Nephron (organoid): ENCODE measurements at regions not wholly inside any gene's neighbourhood (a gene's known extent, or its start where the extent isn't known, plus 50 kb on each side); places are given as distances from the start of the nearest gene placed in this dataset.

Source experiments
- H3K27ac Mint-ChIP-seq, 3 experiments: 2 replicates each; pipeline ENCODE4 v1.8.0; 2020; ENCODE audit warnings: mixed read lengths in 3 of 3, mild to moderate bottlenecking in 2 of 3, moderate library complexity in 1 of 3
- H3K27me3 Mint-ChIP-seq: 2 replicates; pipeline ENCODE4 v1.8.0; 2021; ENCODE audit warnings: low read depth, mild to moderate bottlenecking, moderate library complexity, mixed read lengths
- H3K36me3 Mint-ChIP-seq: 2 replicates; pipeline ENCODE4 v1.8.0; 2020; ENCODE audit warnings: low read depth, mixed read lengths
- H3K4me1 Mint-ChIP-seq: 2 replicates; pipeline ENCODE4 v1.8.0; 2020; ENCODE audit warnings: mixed read lengths
- H3K4me3 Mint-ChIP-seq, 3 experiments: 2 replicates each; pipeline ENCODE4 v1.8.0; 2020; ENCODE audit warnings: mild to moderate bottlenecking in 3 of 3, mixed read lengths in 3 of 3, moderate library complexity in 2 of 3
- H3K9me3 Mint-ChIP-seq: 2 replicates; pipeline ENCODE4 v1.8.0; 2020; ENCODE audit warnings: mixed read lengths
- CTCF ChIP-seq, 3 experiments: fragments of 200-600 bp; sonication (generic); IDR thresholded peaks; one replicate each; pipeline ENCODE4 v1.5.0; 2021; ENCODE audit warnings: antibody characterized with exemption in 3 of 3; ENCODE audit not compliant: unreplicated experiment in 3 of 3

DNA sequence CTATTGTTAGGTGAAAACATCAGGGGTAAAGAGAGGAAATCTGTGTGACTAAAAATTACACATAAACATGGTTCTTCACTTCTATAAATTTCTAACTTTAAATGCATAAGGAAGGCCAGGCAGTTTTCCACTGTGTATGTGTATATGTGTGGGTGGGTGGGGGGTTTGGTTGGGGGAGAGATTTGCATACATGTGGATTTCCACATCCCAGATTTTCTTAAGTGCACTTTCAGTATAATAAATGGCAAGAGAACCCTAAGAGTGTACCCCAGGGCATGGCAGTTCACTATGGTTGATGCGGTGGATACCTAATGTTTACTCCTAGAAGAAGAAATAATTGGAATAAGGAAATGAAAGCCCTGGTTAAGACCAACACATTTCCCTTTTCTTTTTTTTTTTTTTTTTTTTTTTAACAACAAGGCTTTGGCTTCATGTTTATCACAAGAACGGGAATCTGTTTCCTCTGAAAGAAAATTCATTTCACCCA lies 451.8 kb upstream of the CCL2 start:
- no peaks in the 10 kb centered on the region for H3K9me3 Mint-ChIP-seq
- no peak for TF ChIP-seq CTCF (IDR thresholded peaks at IDR 0.05; ENCODE audit: unreplicated experiment in 3 of 3)
- H3K36me3 Mint-ChIP-seq, result no peaks in the 10 kb centered on the region
- no peak overlapping the region for H3K4me3 Mint-ChIP-seq
- no peaks in the 10 kb centered on the region for H3K4me1 Mint-ChIP-seq
- peaks cover 20% of the 10 kb centered on the region for H3K27me3 Mint-ChIP-seq
- no peak overlapping the region for H3K27ac Mint-ChIP-seq

GRCh38 chr17:33803686-33804085 lies 451.4 kb upstream of the CCL2 start:
- Mint-ChIP-seq H3K36me3 (no peaks in the 10 kb centered on the region), H3K4me3 (no peak overlapping the region), H3K27ac (no peak overlapping the region), H3K9me3 (no peaks in the 10 kb centered on the region), H3K4me1 (no peaks in the 10 kb centered on the region), H3K27me3 (peaks cover 20% of the 10 kb centered on the region)
- no peak for TF ChIP-seq CTCF (IDR thresholded peaks at IDR 0.05; ENCODE audit: unreplicated experiment in 3 of 3)

GRCh38 chr17:33804401-33804800 lies 450.7 kb upstream of the CCL2 start:
- Mint-ChIP-seq H3K36me3 (no peaks in the 10 kb centered on the region), H3K9me3 (no peaks in the 10 kb centered on the region), H3K27me3 (peaks cover 17% of the 10 kb centered on the region), H3K27ac (no peak overlapping the region), H3K4me1 (no peaks in the 10 kb centered on the region), H3K4me3 (no peak overlapping the region)
- TF ChIP-seq CTCF (IDR thresholded peaks at IDR 0.05; ENCODE audit: unreplicated experiment in 3 of 3), result no peak

DNA sequence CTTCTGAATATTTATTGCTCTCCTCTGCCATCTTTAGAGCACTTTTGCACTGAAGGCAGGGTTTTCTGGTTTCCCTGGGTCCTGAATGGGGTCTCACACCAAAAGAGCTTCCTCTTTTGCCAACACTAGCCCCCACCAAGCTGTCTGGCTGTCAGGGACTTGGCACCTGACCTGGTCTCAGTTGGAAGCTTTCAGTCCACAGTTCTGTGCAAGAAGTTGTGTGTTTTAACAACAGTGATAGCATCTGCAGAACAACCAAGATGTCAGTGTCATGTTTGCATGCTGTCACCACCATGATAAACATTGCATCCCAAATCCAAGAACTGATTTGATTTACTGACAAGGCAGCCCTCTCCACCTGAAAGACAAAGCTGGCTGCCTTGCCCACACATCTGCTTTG lies 448.5 kb upstream of the CCL2 start:
- Mint-ChIP-seq H3K27ac (no peak overlapping the region), H3K9me3 (no peaks in the 10 kb centered on the region), H3K4me3 (no peak overlapping the region), H3K36me3 (no peaks in the 10 kb centered on the region), H3K27me3 (peaks cover 15% of the 10 kb centered on the region), H3K4me1 (no peaks in the 10 kb centered on the region)
- TF ChIP-seq CTCF (IDR thresholded peaks at IDR 0.05; ENCODE audit: unreplicated experiment in 3 of 3), result no peak

DNA sequence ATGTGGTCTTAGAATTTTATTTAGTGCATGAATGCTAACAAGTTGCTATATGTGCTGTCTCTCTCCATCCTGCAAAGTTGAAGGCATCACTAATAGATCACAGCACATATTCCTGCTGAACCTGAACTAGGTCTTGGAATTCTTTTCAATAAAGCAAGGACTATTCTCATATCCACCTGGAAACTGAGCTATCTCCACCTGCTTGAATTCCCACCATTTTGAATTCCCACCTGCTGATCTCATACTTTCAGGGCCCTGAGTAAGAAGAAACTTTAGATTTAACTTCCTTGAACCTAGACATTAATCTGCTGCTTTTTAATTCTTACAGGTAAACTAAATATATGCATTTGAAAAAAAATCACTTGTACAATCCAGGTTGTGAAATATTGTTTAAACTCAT lies 445.3 kb upstream of the CCL2 start:
- Mint-ChIP-seq H3K27me3 (peaks cover 17% of the 10 kb centered on the region), H3K4me3 (no peak overlapping the region), H3K27ac (no peak overlapping the region), H3K36me3 (no peaks in the 10 kb centered on the region), H3K4me1 (no peaks in the 10 kb centered on the region), H3K9me3 (no peaks in the 10 kb centered on the region)
- no peak for TF ChIP-seq CTCF (IDR thresholded peaks at IDR 0.05; ENCODE audit: unreplicated experiment in 3 of 3)

DNA sequence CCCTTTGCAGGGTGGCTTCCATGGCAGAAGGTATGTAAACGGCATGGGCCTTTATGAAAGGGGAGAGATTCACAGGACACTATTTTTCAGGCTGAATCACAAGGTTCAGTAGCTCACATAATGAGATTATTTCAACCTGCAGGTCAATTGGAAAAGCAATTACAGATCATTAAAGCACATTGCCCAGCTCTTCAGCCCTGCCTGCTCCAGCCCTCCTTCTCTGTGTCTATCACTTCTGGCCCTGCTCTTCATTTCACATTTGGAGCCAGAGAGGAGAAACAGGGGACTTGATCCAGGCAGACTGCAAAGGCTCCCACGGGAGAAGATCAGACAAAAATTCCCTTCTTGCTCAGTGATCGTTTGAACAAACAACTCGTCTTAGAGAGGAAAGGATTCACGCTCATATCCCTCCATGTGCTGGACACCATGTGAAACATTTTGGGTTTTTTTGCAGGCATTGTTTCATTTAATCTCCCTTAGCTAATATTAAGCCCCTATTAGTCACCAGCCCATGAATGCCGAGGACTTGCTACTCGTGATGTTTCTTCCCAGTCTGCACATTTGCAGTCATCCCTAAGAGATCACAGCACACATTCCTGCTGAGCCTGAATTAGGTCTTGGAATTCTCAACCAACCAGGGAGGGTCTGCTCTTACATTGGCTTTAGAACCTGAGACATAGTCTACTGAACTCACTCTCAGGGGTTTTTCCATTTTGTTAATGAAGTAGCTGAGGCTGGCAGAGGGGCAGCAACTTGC lies 443.9 kb upstream of the CCL2 start:
- Mint-ChIP-seq H3K9me3 (no peaks in the 10 kb centered on the region), H3K27ac (no peak overlapping the region), H3K4me1 (no peaks in the 10 kb centered on the region), H3K4me3 (no peak overlapping the region), H3K27me3 (peaks cover 17% of the 10 kb centered on the region), H3K36me3 (no peaks in the 10 kb centered on the region)
- no peak for TF ChIP-seq CTCF (IDR thresholded peaks at IDR 0.05; ENCODE audit: unreplicated experiment in 3 of 3)
